SK-N-SH (cell line): ENCODE measurements at regions not wholly inside any gene's neighbourhood (a gene's known extent, or its start where the extent isn't known, plus 50 kb on each side); places are given as distances from the start of the nearest gene placed in this dataset.

Source experiments
- CTCF ChIA-PET: fragments of 300-600, 350-600 bp; formaldehyde crosslinking; extraction: SDS; loops from one replicate; lab custom pipeline; 2021; lab: Yijun Ruan, JAX
- POLR2A ChIA-PET: fragments of 350-600 bp; sonication (Branson Sonifier 250); formaldehyde crosslinking; extraction: SDS; loops from one replicate; lab custom pipeline; 2020; ENCODE audit warnings: antibody characterized with exemption, inconsistent platforms; lab: Yijun Ruan, JAX
- DNase-seq: peaks from one replicate; pipeline ENCODE4 v3.0.0; 2012
- H2AFZ ChIP-seq: fragments of 200-600 bp; sonication (generic); 2 replicates; pipeline ENCODE4 v1.8.1; 2016; ENCODE audit warnings: antibody characterized with exemption, mild to moderate bottlenecking, low read depth
- H3F3A ChIP-seq: fragments of 200-600 bp; sonication (generic); replicated peaks from 2 replicates; pipeline ENCODE3; 2016; ENCODE audit warnings: antibody characterized with exemption, mild to moderate bottlenecking; ENCODE audit not compliant: insufficient read depth
- H3K27ac ChIP-seq, 2 experiments: fragments of 200-500 bp in 1 of 2; fragments of 200-600 bp in 1 of 2; sonication (Bioruptor generic) in 1 of 2; sonication (generic), shearing (Covaris generic) in 1 of 2; 2 replicates each; pipeline versions ENCODE4 v1.5.1 to v1.6.1; 2014 to 2016; ENCODE audit warnings: low read depth in 2 of 2, inconsistent platforms in 1 of 2, low read length in 1 of 2, mild to moderate bottlenecking in 1 of 2, mixed read lengths in 1 of 2
- H3K27me3 ChIP-seq: fragments of 200-600 bp; sonication (generic), shearing (Covaris generic); 2 replicates; pipeline ENCODE4 v1.6.1; 2016; ENCODE audit warnings: mixed run types; ENCODE audit not compliant: insufficient read depth
- H3K36me3 ChIP-seq, 2 experiments: fragments of 200-500 bp in 1 of 2; fragments of 200-600 bp in 1 of 2; sonication (Bioruptor generic) in 1 of 2; sonication (generic) in 1 of 2; replicated peaks in 1 of 2; 2 replicates each; pipeline versions ENCODE3 to v1.5.1; 2014 to 2016; ENCODE audit warnings: low read length in 1 of 2, mild to moderate bottlenecking in 1 of 2; ENCODE audit not compliant: insufficient read depth in 2 of 2, control insufficient read depth in 1 of 2
- H3K4me1 ChIP-seq, 2 experiments: fragments of 200-500 bp in 1 of 2; fragments of 200-600 bp in 1 of 2; sonication (Bioruptor generic) in 1 of 2; sonication (generic), shearing (Covaris generic) in 1 of 2; 2 replicates each; pipeline versions ENCODE4 v1.5.1 to v1.6.1; 2014 to 2016; ENCODE audit warnings: low read depth in 1 of 2, low read length in 1 of 2, mixed run types in 1 of 2; ENCODE audit not compliant: insufficient read depth in 2 of 2, control insufficient read depth in 1 of 2
- H3K4me2 ChIP-seq: fragments of 200-600 bp; sonication (generic), shearing (Covaris generic); 2 replicates; pipeline ENCODE4 v1.6.1; 2017; ENCODE audit warnings: mixed run types
- H3K4me3 ChIP-seq, 2 experiments: fragments of 200-500 bp in 1 of 2; fragments of 200-600 bp in 1 of 2; sonication (Bioruptor generic) in 1 of 2; sonication (generic), shearing (Covaris generic) in 1 of 2; 2 replicates each; pipeline versions ENCODE4 v1.5.1 to v1.8.1; 2014 to 2016; ENCODE audit warnings: low read depth in 2 of 2, inconsistent platforms in 1 of 2, low read length in 1 of 2, mild to moderate bottlenecking in 1 of 2, mixed read lengths in 1 of 2, moderate library complexity in 1 of 2
- H3K79me2 ChIP-seq: fragments of 200-600 bp; sonication (generic); 2 replicates; pipeline ENCODE4 v1.8.1; 2017; ENCODE audit warnings: mild to moderate bottlenecking; ENCODE audit not compliant: insufficient read depth
- H3K9ac ChIP-seq: fragments of 200-600 bp; sonication (generic); 2 replicates; pipeline ENCODE4 v1.6.1; 2017; ENCODE audit warnings: mixed run types
- H3K9me2 ChIP-seq: fragments of 200-600 bp; sonication (generic); 2 replicates; pipeline ENCODE4 v1.6.1; 2017; ENCODE audit warnings: mixed run types
- H3K9me3 ChIP-seq: fragments of 200-600 bp; sonication (generic); 2 replicates; pipeline ENCODE4 v1.6.1; 2017; ENCODE audit warnings: mixed run types, mild to moderate bottlenecking, moderate library complexity
- H4K20me1 ChIP-seq: fragments of 200-600 bp; sonication (generic); 2 replicates; pipeline ENCODE4 v1.6.1; 2017; ENCODE audit warnings: mild to moderate bottlenecking, mixed run types; ENCODE audit not compliant: insufficient read depth
- CHD2 ChIP-seq: fragments of 150-350 bp; IDR thresholded peaks from 2 replicates; pipeline ENCODE4 v1.6.1; 2018; ENCODE audit warnings: low read length; ENCODE audit not compliant: partially characterized antibody
- ELF1 ChIP-seq: IDR thresholded peaks from 2 replicates; pipeline ENCODE4 v1.4.0; 2012
- FOSL2 ChIP-seq: IDR thresholded peaks from 2 replicates; pipeline ENCODE4 v1.4.0; 2012; ENCODE audit warnings: low read depth, mild to moderate bottlenecking, moderate library complexity, borderline replicate concordance
- FOXJ3 ChIP-seq: sonication (generic); formaldehyde crosslinking; IDR thresholded peaks from 2 replicates; pipeline ENCODE4 v1.5.1; 2020; ENCODE audit warnings: mild to moderate bottlenecking, missing genetic modification reagents
- FOXM1 ChIP-seq: IDR thresholded peaks from 2 replicates; pipeline ENCODE4 v1.4.0; 2012; ENCODE audit warnings: low read depth, mild to moderate bottlenecking
- GATA2 ChIP-seq: sonication (generic); formaldehyde crosslinking; IDR thresholded peaks from 2 replicates; pipeline ENCODE4 v1.5.0; 2020; ENCODE audit warnings: mild to moderate bottlenecking, missing genetic modification reagents
- NFIC ChIP-seq: IDR thresholded peaks from 2 replicates; pipeline ENCODE4 v1.4.0; 2012; ENCODE audit warnings: borderline replicate concordance
- RAD21 ChIP-seq: IDR thresholded peaks from 2 replicates; pipeline ENCODE4 v1.6.1; 2012; ENCODE audit warnings: mild to moderate bottlenecking, low read length
- RXRA ChIP-seq: IDR thresholded peaks from 2 replicates; pipeline ENCODE4 v1.4.0; 2012; ENCODE audit warnings: low read depth, mild to moderate bottlenecking, borderline replicate concordance
- TCF12 ChIP-seq: IDR thresholded peaks from 2 replicates; pipeline ENCODE4 v1.4.0; 2012
- WGBS: methylation state at CpG from one replicate; pipeline ENCODE4 v1.1.6; 2017; ENCODE audit warnings: low lambda C conversion rate; 5-methylcytosine and 5-hydroxymethylcytosine counted together
- TF ChIP-seq, protein P1 (sequence below): IDR thresholded peaks from 2 replicates; pipeline ENCODE4 v1.4.0; 2012; ENCODE audit warnings: low read depth, borderline replicate concordance
- TF ChIP-seq, protein P2 (sequence below): fragments of 150-350 bp; IDR thresholded peaks from 2 replicates; pipeline ENCODE4 v1.6.1; 2017; ENCODE audit warnings: antibody characterized with exemption, low read length, low read depth, borderline replicate concordance
- TF ChIP-seq, protein P3 (sequence below): fragments of 200-600 bp; sonication (generic); IDR thresholded peaks from 2 replicates; pipeline ENCODE4 v1.6.1; 2017; ENCODE audit warnings: antibody characterized with exemption, mild to moderate bottlenecking, moderate library complexity
- TF ChIP-seq, protein P4 (sequence below): IDR thresholded peaks from 2 replicates; pipeline ENCODE4 v1.4.0; 2012; ENCODE audit warnings: low read depth, borderline replicate concordance
- TF ChIP-seq, protein P5 (sequence below): IDR thresholded peaks from 2 replicates; pipeline ENCODE4 v1.6.1; 2012; ENCODE audit warnings: mild to moderate bottlenecking, low read depth, low read length, moderate library complexity

DNA sequence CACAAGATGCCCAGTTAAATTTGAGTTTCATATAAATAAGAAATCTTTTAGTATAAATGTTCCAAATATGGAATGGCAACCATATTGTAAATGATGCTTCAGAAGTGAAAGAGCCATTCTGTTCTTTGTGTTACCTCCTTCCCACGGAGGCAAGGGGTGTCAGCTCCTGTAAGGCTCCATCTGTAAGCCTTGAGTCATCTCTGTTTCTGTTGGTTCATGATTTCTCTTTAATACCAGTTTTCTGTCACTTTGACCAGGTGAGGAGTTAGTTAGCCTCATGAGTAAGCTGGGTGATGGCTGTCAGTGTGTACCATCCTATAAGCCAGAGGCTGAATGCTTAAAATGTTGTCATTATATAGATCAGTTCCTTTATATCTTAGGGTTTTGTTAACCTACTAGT, 61.9 kb downstream of the TMEM30B start (continued):
- TF ChIP-seq RXRA = no peak
- TF ChIP-seq, protein P1, sequence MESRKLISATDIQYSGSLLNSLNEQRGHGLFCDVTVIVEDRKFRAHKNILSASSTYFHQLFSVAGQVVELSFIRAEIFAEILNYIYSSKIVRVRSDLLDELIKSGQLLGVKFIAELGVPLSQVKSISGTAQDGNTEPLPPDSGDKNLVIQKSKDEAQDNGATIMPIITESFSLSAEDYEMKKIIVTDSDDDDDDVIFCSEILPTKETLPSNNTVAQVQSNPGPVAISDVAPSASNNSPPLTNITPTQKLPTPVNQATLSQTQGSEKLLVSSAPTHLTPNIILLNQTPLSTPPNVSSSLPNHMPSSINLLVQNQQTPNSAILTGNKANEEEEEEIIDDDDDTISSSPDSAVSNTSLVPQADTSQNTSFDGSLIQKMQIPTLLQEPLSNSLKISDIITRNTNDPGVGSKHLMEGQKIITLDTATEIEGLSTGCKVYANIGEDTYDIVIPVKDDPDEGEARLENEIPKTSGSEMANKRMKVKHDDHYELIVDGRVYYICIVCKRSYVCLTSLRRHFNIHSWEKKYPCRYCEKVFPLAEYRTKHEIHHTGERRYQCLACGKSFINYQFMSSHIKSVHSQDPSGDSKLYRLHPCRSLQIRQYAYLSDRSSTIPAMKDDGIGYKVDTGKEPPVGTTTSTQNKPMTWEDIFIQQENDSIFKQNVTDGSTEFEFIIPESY = no peak
- no peak for TF ChIP-seq FOXJ3 (CRISPR knock-in tag)
- TF ChIP-seq ELF1 = no peak
- TF ChIP-seq, protein P2, sequence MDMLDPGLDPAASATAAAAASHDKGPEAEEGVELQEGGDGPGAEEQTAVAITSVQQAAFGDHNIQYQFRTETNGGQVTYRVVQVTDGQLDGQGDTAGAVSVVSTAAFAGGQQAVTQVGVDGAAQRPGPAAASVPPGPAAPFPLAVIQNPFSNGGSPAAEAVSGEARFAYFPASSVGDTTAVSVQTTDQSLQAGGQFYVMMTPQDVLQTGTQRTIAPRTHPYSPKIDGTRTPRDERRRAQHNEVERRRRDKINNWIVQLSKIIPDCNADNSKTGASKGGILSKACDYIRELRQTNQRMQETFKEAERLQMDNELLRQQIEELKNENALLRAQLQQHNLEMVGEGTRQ = no peak
- no peak for TF ChIP-seq RAD21
- no peak for TF ChIP-seq CHD2

DNA sequence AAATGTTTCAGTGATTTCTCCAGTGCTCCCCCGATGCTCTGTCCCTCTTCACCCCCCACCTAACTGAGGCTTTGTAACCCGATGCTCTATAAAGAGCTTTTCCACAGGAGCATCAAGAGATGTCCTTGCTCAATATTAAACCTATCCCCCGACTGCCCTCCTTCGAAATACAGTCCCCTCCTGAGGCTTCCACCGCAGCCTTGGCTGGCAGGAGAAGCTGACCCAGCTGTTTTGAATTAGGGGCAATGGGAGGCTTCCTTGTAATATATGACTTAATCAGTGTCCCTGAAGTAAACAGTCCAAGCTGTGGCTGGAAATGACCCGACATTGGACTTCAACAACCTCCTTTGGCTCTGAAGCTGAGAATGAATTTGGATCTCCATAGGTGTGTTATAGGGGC, 62.4 kb downstream of the TMEM30B start:
- no peaks in the 10 kb centered on the region for H3K79me2 ChIP-seq
- no peaks in the 10 kb centered on the region for H3K27me3 ChIP-seq
- 51% methylated on average over 6 of the region's 6 CpGs for WGBS
- no peaks in the 10 kb centered on the region for H3K9me3 ChIP-seq
- peak overlapping the region; percentile 1; the same call in 1 of the 2 replicates for H2AFZ ChIP-seq
- H3K9ac ChIP-seq = no peak overlapping the region
- no peak overlapping the region for H3K27ac ChIP-seq
- peak overlapping the region; percentile 12; the same call in 1 of the 2 replicates for H3K4me2 ChIP-seq
- peaks cover 5 to 12% of the 10 kb centered on the region in 2 experiments; a peak in 2 of 4 replicates for H3K4me1 ChIP-seq
- DNase-seq = peak; percentile 16
- H3K36me3 ChIP-seq = no peaks in the 10 kb centered on the region
- peak; percentile 63 for TF ChIP-seq TCF12
- TF ChIP-seq CHD2 = no peak
- TF ChIP-seq, all 33 proteins: peak for 1
- POLR2A ChIA-PET = no interaction called here
- Histone ChIP-seq H4K20me1 (no peaks in the 10 kb centered on the region), H3F3A (no peaks in the 10 kb centered on the region), H3K4me3 (no peak overlapping the region), H3K9me2 (no peaks in the 10 kb centered on the region)
- CTCF ChIA-PET = interaction anchor here (0.8 to 1.5 kb wide), 8 partner anchors 10 to 595 kb away, joined by 3 to 4 read pairs (median 3); no protein-coding TSS in a partner anchor

DNA sequence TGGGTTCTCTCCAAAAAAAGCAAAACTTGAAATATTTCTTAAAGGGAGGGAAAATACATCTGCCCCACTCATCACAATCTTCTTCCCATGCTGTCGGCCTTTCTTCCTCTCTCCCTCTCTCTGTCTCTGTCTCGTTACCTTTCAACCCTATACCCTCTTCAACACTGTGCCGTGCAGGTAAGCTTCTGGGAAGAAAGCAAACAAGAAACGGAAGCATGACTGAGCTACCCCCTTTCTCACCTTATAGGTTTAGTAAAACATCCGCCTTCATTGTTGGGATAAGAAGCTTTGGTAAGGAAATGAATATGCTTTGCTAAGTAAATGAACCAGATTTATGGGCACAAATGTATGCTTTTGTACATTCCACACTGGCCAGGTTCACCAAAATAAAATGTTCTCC, 63.0 kb downstream of the TMEM30B start:
- DNase-seq = no peak
- Histone ChIP-seq H3K79me2 (no peaks in the 10 kb centered on the region), H4K20me1 (no peaks in the 10 kb centered on the region), H3F3A (no peaks in the 10 kb centered on the region), H3K36me3 (no peaks in the 10 kb centered on the region), H3K27me3 (no peaks in the 10 kb centered on the region), H2AFZ (no peak overlapping the region), H3K9me3 (no peaks in the 10 kb centered on the region), H3K4me2 (no peak overlapping the region), H3K9ac (no peak overlapping the region), H3K9me2 (no peaks in the 10 kb centered on the region), H3K4me1 (peaks cover 5 to 19% of the 10 kb centered on the region in 2 experiments; a peak in 2 of 4 replicates), H3K4me3 (no peak overlapping the region), H3K27ac (no peak overlapping the region; a peak in 1 of 4 replicates)
- ChIA-PET POLR2A (no interaction called here), CTCF (interaction anchor here (0.8 to 1.5 kb wide), 7 partner anchors 9 to 594 kb away, joined by 3 to 4 read pairs (median 3); no protein-coding TSS in a partner anchor)
- WGBS = 89% methylated on average over 5 of the region's 5 CpGs
- TF ChIP-seq FOXM1 (no peak), NFIC (no peak), GATA2 (CRISPR knock-in tag) (no peak), FOSL2 (no peak)
- TF ChIP-seq, protein P3, sequence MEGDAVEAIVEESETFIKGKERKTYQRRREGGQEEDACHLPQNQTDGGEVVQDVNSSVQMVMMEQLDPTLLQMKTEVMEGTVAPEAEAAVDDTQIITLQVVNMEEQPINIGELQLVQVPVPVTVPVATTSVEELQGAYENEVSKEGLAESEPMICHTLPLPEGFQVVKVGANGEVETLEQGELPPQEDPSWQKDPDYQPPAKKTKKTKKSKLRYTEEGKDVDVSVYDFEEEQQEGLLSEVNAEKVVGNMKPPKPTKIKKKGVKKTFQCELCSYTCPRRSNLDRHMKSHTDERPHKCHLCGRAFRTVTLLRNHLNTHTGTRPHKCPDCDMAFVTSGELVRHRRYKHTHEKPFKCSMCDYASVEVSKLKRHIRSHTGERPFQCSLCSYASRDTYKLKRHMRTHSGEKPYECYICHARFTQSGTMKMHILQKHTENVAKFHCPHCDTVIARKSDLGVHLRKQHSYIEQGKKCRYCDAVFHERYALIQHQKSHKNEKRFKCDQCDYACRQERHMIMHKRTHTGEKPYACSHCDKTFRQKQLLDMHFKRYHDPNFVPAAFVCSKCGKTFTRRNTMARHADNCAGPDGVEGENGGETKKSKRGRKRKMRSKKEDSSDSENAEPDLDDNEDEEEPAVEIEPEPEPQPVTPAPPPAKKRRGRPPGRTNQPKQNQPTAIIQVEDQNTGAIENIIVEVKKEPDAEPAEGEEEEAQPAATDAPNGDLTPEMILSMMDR = no peak
- TF ChIP-seq, protein P4, sequence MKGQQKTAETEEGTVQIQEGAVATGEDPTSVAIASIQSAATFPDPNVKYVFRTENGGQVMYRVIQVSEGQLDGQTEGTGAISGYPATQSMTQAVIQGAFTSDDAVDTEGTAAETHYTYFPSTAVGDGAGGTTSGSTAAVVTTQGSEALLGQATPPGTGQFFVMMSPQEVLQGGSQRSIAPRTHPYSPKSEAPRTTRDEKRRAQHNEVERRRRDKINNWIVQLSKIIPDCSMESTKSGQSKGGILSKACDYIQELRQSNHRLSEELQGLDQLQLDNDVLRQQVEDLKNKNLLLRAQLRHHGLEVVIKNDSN = no peak
- TF ChIP-seq, protein P5, sequence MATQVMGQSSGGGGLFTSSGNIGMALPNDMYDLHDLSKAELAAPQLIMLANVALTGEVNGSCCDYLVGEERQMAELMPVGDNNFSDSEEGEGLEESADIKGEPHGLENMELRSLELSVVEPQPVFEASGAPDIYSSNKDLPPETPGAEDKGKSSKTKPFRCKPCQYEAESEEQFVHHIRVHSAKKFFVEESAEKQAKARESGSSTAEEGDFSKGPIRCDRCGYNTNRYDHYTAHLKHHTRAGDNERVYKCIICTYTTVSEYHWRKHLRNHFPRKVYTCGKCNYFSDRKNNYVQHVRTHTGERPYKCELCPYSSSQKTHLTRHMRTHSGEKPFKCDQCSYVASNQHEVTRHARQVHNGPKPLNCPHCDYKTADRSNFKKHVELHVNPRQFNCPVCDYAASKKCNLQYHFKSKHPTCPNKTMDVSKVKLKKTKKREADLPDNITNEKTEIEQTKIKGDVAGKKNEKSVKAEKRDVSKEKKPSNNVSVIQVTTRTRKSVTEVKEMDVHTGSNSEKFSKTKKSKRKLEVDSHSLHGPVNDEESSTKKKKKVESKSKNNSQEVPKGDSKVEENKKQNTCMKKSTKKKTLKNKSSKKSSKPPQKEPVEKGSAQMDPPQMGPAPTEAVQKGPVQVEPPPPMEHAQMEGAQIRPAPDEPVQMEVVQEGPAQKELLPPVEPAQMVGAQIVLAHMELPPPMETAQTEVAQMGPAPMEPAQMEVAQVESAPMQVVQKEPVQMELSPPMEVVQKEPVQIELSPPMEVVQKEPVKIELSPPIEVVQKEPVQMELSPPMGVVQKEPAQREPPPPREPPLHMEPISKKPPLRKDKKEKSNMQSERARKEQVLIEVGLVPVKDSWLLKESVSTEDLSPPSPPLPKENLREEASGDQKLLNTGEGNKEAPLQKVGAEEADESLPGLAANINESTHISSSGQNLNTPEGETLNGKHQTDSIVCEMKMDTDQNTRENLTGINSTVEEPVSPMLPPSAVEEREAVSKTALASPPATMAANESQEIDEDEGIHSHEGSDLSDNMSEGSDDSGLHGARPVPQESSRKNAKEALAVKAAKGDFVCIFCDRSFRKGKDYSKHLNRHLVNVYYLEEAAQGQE = no peak
